HG03457 (cell line): ENCODE measurements at regions not wholly inside any gene's neighbourhood (a gene's known extent, or its start where the extent isn't known, plus 50 kb on each side); places are given as distances from the start of the nearest gene placed in this dataset.
"Not testable (repeated sequence)": the region's sequence is repeated elsewhere in the genome, so short reads cannot be mapped to it uniquely, and the experiment has no call there.

Experiments
- ATAC-seq: cut with Tn5 transposase; IDR thresholded peaks from one replicate; pipeline ENCODE4 v1.9.1; 2021; ENCODE audit warnings: moderate number of reproducible peaks; ENCODE audit not compliant: unreplicated experiment

DNA sequence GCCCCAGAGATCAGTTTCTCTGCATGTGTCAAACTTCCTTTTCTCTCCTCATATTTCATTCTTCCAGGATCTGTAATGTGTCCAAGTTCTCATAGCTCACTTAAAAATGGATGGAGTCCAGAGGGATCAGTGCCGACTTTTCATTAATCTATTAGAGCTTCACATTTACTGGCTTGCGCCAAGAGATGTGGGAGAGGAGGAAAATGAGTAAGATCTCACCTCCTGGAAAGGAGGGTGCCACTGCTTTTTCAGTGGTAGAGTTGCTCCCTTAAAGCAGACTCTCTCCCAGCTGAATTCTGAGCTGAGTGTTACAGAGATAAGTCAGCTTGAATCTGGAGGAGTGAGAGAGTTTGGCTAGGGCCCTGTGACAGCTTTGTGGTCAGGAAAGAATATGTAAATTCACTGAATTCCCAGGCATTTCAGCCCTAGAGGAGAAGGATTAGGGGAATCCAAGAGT is 175.9 kb downstream of the SOX4 start:
- ATAC-seq: no peak

DNA sequence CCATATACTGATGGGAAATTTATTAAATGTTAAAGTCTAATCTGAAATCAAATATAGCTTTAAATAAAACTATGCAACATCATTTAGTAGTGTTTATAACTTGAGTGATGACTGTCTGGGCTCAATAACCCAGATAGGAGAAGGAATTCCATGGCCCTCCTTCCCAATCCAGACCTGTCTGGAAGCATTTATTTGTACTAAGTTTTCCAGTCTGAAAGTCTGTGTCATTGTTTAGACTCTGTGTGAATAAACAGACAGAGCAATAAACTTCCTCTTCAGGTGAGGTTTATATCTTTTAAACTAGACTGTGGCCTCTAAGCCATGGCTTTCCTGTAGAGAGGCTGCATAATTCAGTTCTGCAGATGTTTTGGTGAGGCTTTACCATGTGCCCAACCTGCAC is 176.4 kb downstream of the SOX4 start:
- no peak for ATAC-seq

DNA sequence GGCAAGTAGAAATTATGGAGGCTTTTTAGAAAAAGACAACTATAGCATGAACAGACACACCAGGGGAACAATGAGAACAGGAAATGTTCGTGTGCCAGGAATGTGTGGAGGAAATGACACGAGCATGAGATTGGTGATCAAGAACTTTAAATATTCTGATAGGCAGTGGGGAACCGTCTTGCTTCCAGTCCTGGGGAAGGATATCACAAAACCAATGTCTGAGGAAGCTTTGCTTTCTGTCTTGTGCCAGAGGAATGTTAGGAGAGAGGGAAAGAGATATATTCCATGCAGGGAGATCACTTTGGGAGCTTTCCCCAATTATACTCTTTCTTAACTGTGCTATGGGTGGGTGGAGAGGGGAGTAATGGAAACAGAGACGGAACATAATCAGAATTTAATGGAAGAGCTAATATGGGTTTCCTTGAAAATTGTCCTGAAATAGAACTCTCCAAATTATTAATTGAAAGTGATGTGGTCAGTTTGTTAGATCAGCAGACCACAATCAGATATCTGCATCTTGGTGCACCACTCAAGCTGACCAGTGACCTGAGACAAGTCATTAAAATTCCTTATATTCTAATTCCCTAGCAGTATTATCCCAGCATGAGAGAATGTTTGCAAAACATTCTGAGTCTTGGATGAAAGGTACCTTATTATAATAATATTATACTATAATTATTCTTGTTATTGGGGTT is 178.2 kb downstream of the SOX4 start:
- no peak for ATAC-seq

DNA sequence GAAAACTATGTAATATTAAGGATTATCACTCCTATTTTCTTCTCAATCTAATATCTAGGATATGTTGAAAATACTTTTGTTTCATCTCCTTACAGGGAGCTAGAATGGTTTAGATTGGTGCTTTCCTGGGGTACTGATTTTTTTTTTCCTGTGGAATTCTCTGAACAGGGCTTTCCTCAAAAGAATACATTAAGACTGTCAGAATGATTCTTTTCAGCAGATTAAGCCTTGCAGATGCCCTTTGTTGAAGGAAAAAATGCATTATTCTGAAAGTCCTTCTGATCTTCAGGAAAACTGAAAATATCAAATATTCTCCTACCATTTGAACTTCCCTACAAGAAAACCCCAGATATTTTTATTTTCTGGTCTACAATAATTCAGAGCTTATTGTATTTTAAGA is 178.9 kb downstream of the SOX4 start:
- no peak for ATAC-seq

DNA sequence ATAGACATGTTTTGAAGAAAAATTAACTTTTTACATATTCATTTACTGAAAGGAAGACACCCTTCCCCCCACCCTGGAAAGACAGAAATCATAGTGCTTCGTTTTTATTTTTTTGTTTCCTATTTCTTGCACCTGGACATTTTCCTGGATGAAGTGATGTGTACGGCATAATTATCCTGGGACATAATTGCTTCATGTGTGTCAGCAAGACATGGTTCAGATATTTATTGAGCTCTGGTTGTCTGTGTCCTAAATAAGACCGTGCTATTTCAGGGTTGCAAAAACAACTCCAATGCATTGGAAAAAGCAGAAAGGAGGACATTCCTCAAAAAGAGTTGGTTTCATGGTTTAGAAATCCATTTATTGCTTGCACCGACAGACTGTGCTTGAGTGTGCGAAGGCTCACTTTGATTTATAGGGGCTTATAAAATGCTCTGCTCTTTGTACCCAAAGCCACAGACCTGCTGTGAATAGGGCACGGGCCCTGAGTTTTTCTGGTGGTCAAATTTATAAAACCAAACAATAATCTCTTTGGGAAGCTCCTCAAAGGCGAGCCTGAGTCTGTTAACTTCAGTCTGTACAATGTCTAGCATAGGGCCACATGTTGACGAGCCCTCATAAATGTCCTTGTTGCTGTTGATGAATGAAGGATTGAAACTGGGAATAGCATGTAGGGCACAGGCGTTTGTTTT is 179.5 kb downstream of the SOX4 start:
- no peak for ATAC-seq

DNA sequence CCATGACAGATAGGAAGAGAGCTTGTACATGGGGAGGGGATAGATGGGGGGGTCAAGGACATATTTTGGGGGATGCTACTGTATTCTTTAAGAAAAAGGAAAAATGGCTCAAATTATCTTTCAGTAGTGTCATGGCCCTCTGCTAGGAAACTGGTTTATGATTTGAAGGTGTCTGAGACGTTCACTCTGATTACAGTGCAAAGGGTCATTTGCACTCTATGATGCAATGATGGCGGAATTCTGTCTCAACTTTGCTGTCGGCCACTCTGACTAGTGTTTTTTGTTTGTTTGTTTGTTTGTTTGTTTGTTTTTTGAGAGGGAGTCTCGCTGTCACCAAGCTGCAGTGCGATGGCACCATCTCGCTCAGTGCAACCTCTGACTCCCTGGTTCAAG is 180.0 kb downstream of the SOX4 start:
- no peak for ATAC-seq

DNA sequence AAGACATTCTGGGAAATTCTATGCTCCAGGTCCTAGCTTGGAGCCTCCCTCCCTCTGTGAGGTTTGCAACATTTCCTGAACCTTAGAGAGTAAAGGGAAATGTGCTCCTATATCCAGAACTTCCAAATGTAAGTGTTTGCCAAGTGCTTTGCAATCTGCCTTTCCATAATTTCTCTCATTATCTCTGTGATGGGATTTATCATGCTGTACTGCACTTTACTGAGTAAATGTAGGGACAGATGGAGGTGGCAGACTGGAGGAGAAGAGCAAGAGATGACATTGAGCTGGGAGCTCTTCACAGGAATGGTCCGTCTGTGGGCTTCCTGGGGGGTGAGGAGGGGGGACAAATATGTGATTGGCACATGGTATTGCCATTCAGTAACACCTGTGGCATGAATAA is 184.3 kb downstream of the SOX4 start:
- ATAC-seq: no peak

DNA sequence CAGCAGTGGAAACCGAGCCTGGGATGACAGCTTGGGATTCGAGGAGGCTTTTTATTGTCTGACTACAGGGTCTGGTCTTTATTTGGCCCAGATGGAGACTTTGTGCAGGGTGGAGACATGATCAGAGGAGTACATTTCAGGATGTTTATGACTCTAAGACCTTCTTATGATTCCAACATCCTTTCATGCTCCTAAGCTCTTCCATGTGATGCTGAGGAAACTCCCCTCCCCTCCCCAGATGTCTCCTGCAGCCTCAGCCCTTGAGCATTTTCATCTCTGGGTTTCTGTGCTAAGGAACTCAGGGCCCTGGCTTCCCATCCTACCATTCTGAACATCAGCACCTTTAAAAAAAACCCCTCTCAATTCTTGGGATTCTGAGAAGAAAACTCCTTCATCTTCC is 186.6 kb downstream of the SOX4 start:
- ATAC-seq: no peak

DNA sequence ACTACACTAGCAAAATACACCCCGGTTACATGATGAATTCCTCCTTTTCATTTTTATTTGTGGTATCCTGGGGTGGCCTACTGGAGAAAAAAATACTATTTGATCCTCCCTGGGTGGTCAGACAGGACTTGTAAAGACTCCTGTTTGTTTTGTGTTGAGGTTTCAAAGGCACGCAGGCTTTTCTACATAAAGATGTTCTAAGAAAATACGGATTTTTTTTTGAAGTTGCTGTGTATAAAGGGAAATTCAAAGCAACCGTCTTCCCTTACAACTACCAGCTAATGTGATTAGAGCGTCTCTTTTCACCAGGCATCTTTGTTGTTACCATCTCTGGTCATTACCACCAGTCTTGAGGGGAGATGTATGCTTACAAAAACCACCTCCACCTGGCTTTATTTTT is 187.1 kb downstream of the SOX4 start:
- no peak for ATAC-seq

DNA sequence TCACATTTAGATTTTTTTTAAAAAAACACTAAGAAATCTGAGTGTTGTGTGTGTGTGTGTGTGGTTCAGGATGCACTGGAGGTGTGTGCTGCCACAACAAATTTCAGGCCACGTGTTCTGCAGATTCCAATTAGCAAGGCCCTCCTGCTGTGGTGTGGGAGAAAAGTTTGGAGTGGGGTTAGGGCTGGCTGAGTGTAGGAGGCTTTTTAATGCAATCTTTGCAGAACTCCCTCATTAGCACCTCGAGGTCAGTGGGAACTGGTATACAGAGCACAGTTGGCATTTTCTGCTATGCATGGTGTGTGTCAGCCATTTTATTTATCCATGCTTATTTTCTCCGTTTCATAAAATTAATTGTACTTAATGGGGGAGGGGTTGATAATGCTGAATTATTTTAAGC is 187.6 kb downstream of the SOX4 start:
- ATAC-seq: no peak

DNA sequence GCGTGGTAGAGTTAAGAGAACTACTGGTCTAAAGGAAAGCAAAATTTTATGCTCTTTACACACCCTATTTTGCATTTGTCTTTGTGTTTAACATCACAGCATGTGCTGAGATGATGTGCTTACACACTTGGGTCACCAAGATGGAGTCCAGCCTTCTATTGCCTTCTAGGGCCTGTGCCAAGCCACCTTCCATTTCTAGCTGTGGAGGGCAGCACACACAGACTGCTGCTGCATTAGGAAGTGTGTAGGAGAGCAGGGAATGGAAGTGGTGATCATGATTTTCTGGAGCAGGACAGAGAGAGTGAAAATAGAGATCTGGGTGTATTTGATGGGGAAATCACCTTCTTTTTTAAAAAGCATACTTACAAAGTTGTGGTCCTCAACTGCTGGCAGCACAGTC is 191.6 kb downstream of the SOX4 start:
- no peak for ATAC-seq

DNA sequence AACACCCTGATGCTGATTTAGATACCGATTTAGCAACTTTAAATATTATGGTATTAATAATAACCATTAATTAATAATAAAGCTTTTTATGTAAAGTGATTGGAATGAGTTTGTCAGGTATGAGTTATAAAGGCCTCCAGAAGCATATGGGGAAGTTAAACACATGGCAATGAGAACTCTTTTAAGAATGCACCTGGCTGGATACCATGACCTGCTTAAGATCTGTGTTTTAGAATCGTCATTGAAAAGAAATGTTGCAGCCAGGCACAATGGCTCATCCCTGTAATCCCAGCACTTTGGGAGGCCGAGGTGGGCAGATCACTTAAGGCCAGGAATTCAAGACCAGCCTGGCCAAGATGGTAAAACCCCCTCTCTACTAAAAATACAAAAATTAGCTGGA is 197.5 kb downstream of the SOX4 start:
- ATAC-seq: no peak

DNA sequence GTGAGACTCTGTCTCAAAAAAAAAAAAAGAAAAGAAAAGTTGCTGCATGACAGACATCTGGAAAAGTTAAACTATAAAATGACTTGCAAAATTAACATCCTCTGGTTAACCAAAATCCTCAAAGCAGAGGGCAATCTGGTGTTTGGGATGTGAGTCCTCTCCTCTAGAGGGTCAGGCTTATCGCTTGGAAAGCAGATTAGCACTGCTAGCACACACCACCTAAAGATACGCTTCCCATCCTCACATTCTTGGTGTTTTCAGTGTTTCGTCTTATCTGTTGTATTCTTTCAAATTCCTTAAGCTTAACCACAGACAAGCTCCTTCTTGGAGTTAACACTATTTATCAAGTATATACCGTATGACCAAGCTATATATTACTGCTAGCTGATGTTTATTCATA is 198.0 kb downstream of the SOX4 start:
- no peak for ATAC-seq

DNA sequence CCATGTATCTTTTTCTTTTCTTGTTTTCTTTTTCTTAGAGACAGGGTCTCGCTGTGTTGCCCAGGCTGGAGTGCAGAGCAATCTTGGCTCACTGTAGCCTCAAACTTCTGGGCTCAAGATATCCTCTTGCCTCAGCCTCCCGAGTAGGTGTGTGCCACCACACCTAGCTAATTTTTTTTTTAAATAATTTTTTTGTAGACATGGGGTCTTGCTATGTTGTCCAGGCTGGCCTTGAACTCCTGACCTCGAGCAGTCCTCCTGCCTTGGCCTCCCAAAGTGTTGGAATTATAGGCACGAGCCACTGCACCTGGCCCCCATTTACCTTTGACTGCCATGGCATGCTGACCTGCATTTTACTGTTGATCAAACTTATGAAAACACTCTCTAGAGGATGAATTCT is 198.6 kb downstream of the SOX4 start:
- no peak for ATAC-seq

DNA sequence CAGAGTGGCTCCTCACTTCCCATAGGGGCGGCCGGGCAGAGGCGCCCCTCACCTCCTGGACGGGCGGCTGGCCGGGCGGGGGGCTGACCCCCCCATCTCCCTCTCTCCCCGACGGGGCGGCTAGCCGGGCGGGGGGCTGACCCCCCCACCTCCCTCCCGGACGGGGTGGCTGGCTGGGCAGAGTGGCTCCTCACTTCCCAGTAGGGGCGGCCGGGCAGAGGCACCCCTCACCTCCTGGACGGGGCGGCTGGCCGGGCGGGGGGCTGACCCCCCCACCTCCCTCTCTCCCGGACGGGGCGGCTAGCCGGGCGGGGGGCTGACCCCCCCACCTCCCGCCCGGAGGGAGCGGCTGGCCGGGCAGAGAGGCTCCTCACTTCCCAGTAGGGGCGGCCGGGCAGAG is 203.4 kb downstream of the SOX4 start:
- ATAC-seq: not testable (repeated sequence)

DNA sequence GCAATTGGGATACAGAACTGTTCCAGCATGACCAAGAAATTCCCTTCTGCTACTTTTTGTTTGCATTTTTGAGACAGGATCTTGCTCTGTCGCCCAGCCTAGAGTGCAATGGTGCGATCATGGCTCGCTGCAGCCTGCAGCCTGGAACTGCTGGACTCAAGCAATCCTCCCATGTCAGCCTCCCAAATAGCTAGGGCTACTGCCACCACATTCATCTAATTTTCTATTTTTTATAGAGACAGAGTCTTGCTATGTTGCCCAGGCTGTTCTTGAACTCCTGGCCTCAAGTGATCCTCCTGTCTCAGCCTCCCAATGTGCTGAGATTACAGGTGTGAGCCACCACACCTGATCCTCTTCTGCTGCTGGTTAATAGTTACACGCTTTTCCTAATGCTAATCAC is 204.9 kb downstream of the SOX4 start:
- no peak for ATAC-seq

DNA sequence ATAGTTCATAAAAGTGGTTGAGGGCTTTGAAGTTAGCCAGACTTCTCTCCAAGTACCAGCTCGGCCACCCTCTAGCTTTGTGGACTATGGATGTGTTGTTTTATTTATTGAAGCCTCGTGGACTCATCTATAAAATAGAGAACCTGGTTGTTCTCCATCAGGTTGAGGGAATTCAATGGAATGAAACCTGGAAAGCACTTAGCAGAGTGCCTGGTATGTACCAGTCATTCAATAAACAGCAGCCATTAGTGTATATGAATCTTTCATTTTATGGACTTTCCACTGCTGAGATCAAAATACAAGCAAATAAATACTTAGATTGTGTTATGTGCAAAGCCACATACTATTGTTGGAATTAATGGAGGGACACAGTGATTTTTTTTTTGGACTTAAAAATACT is 206.8 kb downstream of the SOX4 start:
- no peak for ATAC-seq

DNA sequence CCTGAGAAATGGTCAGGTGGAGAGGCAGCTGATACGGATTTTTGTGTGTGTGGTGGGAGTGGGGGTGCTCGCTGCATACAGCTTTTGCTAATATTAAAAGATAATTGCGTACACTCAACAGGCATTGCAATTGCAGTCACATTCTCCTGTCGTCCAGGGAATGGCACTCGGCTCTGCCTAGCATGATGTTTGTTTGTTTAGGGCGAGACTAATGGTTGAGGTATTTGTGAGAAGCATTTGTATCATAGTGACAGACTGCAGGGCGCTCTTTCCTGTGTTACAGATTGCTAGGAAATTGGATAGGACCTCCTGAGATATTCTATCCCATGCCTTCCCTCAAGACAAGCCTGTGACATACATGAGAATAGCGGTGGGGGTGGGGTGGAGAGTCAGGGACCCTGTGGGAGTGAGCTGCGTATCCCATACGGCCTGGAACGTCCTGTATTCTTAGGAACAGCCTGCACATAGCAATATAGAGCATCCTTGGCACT is 207.4 kb downstream of the SOX4 start:
- ATAC-seq: no peak

DNA sequence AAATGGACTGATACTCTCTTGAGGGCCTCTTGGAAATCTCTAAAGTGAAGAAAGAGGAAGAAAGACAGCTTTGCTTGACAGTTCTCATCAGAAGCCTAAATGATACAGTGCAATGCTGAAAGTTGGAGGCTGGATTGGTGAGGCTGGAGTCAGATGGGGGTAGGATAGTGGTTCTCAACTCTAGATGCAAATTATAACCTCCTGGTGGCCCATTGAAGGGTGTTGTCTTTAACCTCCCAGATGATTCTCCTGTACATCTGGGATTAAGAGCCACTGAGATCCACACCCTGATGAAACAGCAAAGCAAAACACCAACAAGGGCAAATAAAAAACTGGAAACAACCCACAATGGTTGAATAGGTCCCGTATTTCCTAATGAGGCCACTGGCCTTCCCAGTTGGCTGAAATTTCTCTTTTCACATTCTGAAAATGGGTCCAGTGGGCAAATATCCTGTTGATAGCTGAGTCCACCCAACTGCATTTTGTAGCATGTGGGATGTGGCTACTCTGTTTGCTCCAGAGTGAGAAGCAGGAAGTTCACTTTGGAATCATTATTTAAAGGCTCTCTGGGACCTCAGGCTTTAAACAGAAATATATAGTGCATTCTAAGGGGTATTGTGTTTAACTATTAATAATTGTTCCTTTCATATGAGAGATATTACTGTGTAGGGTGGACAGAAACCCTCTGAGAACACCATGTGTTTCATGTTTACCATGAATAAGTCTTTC is 208.1 kb downstream of the SOX4 start:
- no peak for ATAC-seq

DNA sequence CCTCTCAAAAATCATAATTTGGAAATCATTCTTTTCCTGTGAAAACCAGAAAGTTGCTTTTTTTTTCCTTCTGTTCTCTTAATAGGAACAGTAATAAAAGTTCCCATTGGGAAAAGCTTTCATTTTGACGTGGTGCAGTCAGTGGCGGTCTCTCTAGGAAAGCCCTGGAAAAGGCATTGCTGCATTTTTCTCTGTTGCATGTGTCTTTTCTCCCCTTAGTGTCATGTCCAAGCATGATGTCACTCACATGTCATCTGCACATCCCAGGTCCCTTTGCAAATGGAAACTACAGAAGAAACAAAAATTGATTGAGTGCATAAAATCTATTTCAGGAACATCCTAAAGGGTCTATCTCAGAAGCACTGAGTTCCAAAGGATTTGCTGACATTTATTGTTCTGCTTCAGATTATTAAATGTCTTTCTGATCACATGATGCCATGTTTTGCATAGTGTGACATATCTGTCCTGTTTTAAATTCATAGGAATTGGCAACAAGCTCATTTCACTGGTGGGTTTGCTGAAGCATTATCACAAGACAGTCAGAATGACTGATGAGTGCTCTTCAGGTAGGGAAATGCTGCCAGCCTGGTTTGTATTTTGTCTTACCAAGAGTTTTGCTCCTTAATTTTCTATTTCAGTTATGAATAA is 208.7 kb downstream of the SOX4 start:
- no peak for ATAC-seq

DNA sequence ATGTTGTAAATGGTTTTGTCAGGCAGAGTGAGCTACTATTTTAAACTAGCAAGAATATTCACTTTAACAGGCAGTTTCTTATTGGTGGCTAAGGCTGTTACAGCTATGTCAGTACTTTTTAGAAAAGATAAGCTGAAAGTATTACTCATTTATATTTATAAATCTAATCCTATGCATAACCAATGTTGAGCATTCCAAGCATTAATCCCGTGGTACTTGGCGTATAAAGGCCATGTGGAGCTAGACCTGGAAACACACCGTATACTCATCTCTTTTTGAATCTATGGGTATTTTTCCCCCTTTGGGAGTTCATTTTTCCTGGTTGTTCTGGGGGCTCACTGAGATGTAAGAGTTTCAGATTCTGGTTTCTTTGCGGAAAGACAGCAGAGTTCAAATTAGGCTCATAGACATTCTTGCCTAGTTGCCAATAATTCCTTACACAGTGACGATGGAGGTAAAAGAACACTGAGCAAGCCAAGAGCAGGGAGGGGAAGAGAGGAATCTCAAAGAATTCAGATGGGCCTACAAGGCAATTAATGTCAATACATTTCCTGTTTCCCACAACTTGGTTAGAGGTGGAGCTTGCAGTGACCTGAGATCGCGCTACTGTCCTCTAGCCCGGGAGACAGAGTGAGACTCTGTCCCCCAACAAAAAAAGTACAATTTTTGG is 211.5 kb downstream of the SOX4 start:
- no peak for ATAC-seq
